LoVo (cell line): ENCODE measurements at regions not wholly inside any gene's neighbourhood (a gene's known extent, or its start where the extent isn't known, plus 50 kb on each side); places are given as distances from the start of the nearest gene placed in this dataset.
A peak's percentile ranks its signal among the peaks of the same experiment; 100 is the strongest.
"Not testable (repeated sequence)": the region's sequence is repeated elsewhere in the genome, so short reads cannot be mapped to it uniquely, and the experiment has no call there.

Source experiments
- DNase-seq: peaks from one replicate; pipeline ENCODE4 v3.0.0-alpha.2; 2016; ENCODE audit warnings: low spot score

DNA sequence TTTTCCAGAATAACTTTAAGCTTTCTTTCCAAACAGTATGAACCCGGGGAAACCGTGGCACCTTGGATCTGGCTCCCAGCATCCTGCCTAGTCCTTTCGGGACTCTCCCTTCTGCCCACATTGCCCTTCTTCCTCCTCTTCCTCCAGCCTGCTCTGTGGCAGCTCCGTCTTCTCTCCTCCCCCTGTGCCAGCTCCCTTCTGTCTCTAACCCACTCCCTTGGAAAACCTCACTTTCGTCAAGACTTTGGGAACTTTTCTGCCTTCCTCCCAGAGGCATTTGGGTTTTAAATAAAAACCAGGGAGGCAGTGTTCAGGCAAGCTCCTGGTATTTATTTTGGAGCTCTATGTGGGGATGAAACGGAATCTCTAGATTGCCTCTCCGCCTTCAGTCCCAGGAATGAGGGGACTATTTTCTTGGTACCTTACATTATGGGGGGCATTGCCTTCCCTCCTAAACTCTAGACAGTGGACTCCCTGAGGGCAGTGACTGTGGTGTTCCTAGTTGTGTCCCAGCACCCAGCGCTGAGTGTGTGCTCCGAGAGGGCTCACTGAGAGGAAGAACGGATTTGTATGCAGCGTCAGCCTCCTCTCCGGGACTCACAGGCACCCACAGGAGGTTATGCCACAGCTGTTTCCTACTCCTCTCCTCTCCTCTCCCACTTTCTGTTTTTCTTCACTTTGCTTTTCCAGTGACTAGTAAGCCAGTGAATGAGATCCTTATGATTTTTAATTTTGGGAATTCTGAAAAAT is 105.4 kb upstream of the MRPS22 start:
- DNase-seq = no peak

DNA sequence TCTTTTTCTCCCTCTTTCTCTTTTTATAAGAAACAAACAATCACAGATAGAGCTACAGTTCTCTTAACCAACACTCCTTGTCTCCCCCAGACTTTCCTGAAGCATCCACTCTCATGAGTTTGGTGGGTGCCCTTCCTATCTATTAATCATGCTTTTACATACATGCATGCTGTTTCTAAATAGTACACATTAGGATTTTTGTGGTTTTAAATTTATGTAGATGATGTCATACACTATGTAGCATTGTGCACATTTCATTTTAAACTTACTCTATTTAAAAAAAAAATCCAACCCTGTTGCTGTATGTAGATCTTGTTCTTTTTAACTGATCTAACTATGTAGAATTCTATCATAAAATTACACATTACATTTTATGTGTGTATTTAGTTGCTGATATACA is 104.3 kb upstream of the MRPS22 start:
- DNase-seq = no peak

DNA sequence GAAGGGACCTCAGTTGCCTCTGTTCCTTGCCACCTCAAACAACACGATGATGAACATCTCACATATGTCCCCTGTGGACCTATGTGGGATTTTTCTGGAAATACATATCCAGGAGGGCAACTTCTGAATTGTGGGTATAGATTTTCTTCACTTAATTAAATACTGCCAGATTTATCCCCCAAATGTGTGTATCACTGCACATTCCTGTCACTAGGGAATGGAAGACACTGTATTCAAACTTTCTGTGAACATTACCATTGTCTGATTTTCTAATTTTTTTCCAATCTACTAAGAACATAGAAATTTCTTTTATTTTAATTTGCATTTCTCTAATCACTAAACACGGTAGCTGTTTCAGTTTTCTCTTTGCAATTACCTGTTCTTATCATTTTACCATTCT is 102.0 kb upstream of the MRPS22 start:
- no peak for DNase-seq

DNA sequence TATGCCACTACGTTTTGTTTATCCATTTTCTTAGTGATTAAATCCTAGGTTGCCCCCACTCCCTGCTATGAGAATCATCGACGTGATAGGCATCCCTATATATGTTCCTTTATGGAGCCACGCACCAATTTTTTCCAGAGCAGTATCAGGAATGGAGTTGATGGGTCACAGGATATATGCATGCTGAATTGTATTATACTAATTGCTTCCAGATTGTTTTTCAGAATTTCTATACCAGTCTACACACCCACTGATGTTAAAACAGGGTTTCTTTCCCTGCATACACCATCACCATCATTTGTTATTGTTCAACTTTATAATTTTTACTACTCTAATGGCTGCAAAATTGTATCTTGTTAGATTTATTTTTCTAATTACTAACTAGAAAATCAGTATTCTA is 100.1 kb upstream of the MRPS22 start:
- no peak for DNase-seq

DNA sequence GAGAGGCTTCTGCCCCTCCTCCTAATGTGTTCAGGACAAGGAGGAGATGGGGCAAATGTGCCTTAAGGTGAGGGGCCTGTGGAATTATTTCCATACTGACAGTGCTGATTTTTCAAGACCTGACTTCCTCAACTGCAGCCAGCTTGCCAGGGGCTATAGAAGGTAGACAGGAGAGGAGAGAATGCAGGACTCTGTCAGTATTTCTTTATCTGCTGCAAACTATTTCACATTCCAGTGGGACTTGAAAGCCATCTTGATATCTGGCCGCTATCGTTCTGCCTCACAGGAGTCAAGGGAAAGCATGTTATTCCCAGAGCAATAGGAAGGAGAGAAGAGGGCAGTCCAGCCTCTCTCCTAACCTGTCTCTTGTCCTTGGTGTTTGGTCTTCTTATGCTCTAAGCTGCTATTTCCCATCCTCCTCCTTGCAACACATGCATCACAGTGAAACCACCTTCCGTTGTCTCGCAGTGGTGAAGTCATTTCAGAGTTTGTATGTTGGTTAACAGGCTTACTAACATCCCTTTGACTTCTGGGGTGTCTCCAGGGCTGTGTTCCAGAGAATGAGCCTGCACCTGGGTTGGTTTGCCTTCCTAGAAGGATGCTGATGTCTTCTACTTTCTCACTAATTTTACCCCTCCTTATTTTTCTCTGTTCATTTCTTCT is 95.1 kb upstream of the MRPS22 start:
- DNase-seq = no peak

DNA sequence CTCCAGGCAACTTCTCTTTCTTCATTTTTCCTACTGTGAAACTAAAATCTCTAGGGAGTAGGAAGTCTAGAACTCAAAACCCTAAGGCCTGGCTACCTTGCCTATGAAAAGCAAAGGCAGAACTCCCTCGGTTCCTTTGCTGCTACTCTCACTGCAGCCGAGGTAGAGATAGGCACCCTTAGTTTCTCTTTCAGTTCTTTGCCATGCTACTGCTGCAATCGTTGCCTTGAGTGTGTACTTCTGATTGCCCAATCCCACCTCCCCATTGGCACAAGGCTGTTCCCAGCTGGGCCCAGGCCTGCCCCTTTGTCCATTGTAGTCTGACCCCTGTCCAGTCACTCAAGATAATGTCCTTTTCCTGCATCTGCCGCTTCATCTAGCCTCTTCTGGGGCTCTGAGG is 92.3 kb upstream of the MRPS22 start:
- peak; percentile 16 for DNase-seq

DNA sequence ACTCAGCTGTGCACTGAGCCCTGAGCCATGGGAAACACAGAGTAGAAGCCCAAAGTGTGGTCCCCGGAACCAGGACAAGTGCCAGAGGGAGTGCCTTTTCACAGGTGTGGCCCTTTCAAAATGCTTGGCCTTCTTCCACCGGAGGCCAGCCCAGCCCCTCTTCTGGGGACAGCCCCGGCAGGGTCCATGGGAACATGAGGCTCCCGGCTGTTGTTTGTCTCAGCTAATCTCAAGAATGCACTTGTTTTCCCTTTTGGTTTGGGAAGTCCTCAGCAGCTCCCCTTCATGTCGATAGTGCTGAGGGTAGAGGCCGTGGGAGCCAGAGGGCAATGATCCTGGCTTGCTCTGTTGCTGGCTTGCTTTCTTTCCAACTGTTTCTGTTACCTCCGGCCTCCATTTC is 91.1 kb upstream of the MRPS22 start:
- no peak for DNase-seq

DNA sequence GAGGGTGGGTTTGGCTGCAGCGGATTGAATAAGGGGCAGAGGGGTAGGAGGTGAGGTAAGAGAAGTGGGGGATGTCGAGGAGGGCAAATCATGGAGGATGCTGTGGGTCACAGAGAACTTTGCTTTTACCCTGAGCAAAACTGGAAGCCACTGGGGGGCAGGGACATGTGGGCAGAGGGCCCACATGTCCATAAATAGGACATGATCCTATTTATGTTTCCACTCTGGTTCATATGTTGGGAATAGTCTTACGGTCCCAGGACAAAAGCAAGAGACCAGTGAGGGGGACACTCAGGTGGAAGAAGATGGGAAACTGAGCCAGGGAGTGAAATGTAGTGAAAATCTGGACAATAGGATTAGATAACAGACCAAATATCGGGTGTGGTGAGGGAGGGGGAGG is 85.5 kb upstream of the MRPS22 start:
- DNase-seq = no peak

DNA sequence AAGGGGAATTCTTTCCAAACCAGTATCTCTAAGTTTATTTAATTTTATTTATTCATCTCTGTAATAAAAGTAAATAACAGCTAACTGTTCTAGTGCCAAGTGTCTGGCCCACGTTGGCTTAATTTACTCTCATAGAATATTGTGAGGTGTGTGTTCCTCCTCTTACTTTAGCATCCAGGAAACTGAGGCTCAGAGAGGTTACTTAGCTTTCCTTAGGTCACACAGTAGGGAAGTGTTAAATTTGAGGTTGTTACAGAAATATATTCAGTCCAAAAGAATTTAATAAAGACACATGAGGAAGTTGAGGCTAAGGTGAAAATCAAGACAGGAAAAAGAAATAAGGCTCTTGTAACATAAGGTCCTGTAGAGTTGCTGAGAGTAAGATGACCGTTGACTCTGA is 84.4 kb upstream of the MRPS22 start:
- no peak for DNase-seq

DNA sequence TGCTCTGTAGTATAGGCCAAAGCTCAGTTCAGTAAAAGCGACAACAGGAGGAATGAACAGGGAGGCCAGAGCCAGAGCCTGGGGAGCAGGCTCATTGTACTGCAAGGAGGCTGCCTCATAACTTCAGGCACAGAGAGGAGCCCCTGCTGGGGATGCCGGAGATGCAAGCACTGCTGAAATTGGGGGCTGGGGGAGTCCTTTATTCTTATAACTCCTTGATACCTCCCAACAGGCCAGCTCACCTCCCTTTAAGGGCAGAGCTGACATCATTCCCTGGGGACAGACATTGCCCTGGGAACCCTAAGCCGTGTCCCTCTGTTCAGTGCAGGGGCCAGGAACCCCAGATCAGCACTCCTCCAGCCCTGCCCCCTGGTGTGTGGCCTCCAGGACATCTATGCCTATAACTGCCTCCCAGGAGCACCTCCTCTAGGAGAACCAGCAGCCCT is 83.8 kb upstream of the MRPS22 start:
- DNase-seq = no peak

DNA sequence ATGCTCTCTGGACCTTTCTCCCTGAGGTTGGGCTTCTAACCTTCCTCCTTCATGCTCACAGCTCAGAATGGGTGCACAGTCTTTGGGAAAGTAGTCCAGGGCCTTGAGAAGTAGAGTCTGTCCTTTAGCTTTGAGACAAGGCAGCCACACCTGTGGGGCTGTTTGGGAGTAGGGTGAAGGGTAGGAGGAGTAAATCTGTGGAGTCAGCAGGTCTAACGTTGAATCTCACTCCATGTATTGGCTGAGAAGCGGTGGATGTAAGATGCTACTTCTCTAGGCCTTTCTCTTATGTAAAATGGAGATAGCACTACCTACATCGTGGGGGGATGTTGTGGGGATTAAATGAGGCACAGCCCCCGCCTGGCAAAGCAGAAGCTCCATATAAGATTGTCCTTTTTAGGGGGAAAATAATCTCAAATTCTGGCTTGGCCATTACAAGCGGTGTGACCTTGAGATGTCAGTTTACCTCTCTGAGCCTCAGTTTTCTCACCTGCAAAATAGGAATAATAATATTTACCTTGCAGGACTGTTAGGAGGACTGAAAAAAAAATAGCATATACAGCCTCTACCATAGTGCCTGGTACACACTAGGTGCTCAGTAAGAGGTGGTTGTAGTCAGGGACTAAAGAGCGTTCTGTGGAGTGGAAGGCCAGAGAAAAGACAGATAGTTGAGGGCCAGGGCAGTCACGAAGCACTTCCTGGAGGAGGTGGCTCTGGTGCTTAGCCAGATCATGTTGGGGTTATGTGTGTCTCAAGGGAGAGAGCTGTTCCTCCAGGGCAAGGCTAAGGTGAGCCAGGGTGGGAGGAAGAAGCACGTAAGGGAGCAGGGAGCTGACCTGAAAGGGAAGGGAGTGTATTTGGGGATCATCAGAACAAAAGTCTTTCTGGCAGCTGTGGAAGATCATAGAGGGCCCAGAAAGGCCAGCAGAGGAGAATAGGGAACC is 82.8 kb upstream of the MRPS22 start:
- no peak for DNase-seq

DNA sequence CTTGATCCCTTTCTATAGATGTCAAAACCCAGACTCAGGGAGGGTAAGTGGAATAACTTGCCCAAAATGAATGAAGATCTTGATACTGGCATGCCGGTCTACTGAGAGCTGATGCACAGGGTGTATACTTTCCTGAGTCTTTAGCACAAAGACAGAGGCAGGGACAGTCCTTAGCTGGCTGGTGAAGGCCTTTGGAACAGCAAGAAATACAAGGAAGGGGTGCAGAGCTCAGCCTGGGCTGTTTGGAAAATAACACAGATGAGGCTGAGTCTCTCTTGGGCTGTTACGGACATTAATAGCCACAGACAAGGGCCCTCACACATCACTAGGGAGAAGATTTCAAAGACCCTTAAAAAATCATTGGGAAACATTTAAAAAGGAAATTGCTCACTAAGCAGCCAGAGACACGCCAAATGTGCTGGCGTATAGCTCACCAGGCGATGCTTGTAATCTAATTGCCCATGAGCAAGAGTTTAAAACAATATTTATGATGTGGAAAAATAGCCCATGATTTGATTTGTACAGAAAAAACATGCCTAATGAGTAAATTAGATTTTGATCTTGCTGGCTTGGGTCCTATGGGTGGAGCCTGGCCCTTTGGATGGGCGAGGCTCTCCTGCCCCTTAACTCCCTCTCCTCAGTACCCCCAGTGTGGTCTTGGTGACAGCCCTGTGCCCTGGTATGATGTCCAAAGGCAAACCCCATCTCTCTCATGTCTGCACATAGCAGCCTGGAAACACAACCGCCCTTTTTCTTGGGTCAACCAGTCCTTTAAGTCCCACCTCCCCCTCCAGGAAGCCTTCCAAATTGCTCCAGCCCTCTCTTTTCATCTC is 81.8 kb upstream of the MRPS22 start:
- DNase-seq = no peak

DNA sequence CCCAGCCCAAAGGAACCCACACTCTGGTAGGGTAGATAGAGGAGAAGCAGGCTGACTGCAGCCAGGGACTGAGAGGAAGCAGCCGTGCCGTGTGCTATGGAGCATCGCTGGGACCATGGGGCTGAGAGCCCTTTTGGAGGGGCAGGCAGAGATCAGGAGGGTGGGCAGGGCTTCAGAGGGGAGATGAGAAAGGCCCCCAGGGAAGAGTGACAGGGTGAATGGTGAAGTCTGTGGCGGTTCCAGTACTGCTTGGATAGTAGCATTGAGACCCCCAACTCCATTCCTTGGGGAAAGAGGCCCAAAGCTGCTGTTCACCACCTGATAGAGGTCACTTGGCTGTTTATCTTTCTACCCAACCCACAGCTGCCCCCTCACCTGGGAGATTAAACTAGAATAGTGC is 80.0 kb upstream of the MRPS22 start:
- DNase-seq = no peak

DNA sequence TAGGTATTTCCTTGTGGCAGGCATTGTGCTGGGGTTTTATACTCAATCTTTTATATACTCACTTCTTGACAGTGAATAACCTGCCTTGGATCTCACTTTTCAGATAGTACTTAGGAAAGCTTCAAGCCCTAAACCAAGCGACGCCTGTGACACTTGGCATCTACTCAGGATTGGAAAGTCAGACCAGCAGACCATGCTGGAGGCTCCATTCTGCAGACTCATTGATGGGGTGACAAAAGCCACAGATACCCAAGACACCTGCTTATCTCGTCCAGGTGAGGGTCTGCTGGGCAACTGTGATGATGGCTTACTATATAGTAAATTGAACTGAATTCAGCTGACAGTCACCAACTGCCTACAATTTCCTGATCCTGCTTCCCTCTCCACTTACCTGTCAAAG is 79.4 kb upstream of the MRPS22 start:
- DNase-seq = no peak

DNA sequence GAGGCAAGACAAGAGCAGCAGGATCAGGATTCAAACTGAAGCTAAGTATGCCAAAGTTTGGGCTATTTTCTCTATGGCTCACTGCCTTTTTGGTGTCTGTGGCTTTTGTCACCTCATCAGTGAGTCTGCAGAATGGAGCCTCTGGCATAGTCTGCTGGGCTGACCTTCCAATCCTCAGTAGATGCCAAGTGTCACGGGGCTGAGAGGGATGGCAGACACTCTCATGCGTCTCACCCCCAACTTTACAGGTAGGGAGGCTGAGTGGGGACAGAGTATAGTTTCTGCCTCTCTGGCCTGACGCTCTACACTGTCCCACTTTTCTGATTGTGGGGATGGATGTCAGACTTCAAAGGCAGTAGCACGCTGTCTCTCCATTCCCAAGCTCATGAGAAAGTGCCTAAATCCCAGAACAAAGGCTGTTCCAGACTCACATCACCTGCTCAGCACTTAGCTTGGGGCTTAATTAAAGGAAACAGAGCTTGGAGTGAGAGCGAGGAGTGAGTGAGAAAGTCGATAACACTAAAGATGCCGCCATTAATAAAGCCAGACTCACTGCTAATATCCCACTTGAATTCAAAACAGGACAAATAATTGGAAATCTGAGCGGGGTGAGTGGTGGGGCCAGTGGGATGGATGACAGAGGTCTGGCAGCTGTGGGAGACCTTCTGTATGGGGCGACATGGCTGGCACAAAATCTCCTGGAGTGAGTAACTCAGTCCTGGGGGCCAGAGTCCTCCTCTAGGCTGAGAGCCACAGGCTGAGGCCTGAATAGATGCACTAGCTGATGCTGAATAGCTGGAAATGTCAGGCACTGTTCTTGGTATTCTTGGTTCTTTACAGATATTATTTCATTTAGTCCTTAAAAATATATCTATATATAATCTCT is 78.4 kb upstream of the MRPS22 start:
- no peak for DNase-seq

DNA sequence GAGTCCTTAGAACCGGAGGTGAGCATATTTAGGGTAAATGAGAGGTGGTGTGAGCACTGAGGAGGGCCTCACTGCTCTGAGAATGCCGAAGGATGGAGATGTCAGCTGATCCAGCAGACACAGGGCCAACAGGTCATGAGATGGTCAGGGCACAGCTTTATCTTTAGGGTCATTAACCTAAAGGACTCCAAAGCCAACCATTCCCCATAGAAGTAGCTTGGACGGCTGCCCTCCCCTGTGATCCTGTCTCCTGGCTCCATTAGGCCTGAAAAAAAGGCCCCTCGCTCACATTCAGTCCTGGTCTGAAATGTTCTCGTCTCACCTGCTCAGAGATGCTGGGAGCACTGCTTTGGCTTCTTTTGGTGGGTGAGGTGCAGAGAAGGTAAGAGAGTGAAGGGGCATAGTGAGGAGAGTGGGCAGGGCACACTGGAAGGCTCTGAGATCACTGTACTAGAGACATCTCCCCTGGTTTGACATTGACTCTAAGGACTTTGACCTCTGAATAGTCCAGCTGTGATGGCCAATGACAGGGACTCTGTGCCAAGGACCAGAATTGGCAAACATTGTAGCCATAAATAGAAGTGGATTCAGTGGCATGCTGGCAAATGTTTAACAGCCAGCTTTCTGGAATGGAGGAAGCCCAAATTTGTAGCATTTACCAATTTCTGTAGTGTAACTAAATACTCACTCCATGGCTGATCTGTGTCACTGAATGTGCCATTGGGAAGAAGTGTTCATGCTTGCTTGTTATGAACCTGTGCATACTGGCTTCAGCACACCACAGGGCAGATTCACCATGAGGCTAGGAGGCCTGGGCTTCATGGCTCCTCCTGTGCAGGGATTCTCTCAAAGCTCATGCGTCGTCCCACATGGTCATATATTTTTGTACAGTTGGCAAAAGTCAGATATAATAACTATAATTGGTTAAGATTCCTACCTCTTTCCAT is 76.2 kb upstream of the MRPS22 start:
- no peak for DNase-seq

DNA sequence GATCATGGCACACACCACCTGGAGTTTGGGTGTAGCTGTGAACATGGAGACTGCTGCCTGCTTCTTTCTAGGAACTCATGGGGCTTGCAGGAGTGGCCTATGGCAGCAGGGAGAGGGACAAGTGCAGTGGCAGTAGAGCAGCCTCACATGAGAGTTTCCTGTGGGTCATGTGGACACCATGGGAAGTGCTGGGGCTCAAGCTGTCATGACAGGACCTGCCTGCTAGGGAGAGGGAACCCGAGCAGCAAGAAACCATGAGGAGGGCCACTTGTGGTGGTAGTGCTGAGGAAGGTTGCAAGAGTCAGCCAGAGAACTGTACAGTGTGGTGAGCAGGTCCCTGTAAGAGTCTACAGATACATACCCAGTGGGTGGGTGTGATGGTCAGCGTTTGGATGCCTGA is 73.8 kb upstream of the MRPS22 start:
- DNase-seq = no peak

DNA sequence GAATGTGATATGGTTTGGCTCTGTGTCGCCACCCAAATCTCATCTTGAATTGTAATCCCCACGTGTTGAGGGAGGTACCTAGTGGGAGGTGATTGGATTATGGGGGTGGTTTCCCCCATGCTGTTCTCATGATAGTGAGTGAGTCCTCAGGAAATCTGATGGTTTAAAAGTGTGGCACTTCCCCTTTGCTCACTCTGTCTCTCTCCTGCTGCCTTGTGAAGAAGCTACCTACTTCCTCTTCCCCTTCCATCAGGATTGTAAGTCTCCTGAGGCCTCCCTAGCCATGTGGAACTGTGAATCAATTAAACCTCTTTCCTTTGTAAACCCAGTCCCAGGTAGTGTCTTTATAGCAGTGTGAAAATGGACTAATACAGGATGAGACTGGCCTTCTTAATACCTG is 73.2 kb upstream of the MRPS22 start:
- not testable (repeated sequence) for DNase-seq

DNA sequence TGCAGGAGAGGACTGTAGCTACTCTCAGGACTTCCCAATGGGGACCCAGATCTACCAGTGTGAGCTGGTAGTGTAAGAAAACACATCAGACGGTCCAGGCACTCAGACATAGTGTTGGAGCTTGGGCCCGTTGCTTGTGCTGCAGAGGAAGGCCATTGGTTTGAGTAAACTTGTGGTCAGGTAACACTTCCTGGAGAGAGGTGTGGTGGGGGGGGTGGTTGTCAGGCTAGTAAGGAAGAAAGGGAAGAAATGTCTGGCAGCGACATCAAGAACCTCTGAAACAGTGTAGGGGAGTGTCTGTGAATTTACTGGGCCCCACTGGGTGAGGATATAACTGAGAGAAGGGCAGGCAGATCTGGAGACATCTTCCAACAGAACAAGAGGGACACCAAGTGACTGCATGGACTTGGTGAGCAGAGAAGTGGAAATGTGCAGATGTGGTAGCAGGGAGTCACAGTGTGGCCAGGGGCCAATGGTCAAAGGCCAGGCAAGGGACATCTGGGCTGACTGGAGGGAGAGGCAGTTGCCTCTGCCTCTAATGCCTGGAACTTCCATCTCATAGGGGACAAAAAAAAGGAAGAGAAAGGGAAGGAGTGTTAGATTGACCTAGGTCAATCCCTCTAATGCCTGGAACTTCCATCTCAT is 63.7 kb upstream of the MRPS22 start:
- no peak for DNase-seq
